Esophagus squamous epithelium (tissue), 5 donors: ENCODE measurements at regions not wholly inside any gene's neighbourhood (a gene's known extent, or its start where the extent isn't known, plus 50 kb on each side); places are given as distances from the start of the nearest gene placed in this dataset.

ENCODE experiments used
- DNase-seq: peaks from one replicate; lab custom pipeline; 2025; lab: John Stamatoyannopoulos, UW
- H3K27ac ChIP-seq, 4 donors: fragments of 200-600 bp; sonication (generic); one replicate each; pipeline ENCODE4 v1.5.1; 2016 to 2019; ENCODE audit warnings: mild to moderate bottlenecking in 1 of 4
- H3K27me3 ChIP-seq, 4 donors: fragments of 200-600 bp; sonication (generic); 1 replicate in 3 of 4; 2 replicates in 1 of 4; pipeline versions ENCODE4 v1.5.1 to v1.6.0; 2017 to 2021; ENCODE audit warnings: antibody characterized with exemption in 1 of 4
- H3K36me3 ChIP-seq, 3 donors: fragments of 200-600 bp; sonication (generic); one replicate each; pipeline ENCODE4 v1.5.1; 2016 to 2019
- H3K4me1 ChIP-seq, 3 donors: fragments of 200-600 bp; sonication (generic); one replicate each; pipeline ENCODE4 v1.5.1; 2017 to 2019
- H3K4me3 ChIP-seq, 4 donors: fragments of 200-600 bp; sonication (generic); 1 replicate in 3 of 4; 2 replicates in 1 of 4; pipeline ENCODE4 v1.5.1; 2016 to 2019; ENCODE audit warnings: mild to moderate bottlenecking in 2 of 4, moderate library complexity in 1 of 4
- H3K9me3 ChIP-seq, 3 donors: fragments of 200-600 bp; sonication (generic); one replicate each; pipeline ENCODE4 v1.5.1; 2016 to 2019
- POLR2A ChIP-seq, 4 donors: fragments of 450-650 bp; IDR thresholded peaks; one replicate each; pipeline ENCODE4 v1.6.1; 2017; ENCODE audit warnings: antibody characterized with exemption in 4 of 4, mild to moderate bottlenecking in 4 of 4, moderate library complexity in 3 of 4
- WGBS, 2 donors: methylation state at CpG; one replicate each; pipeline ENCODE4 v1.1.5; 2018; 5-methylcytosine and 5-hydroxymethylcytosine counted together
- intact Hi-C: fragments of 100-400 bp; cut with DNase I; formaldehyde crosslinking; loops from one replicate; pipeline ENCODE4 v1.15.0; 2022
- TF ChIP-seq, protein P1 (sequence below), 6 experiments: fragments of 450-650 bp in 4 of 6; fragments of 200-600 bp in 2 of 6; sonication (generic) in 2 of 6; IDR thresholded peaks; one replicate each; pipeline ENCODE4 v1.5.1; 2016 to 2019; ENCODE audit warnings: antibody characterized with exemption in 6 of 6, mild to moderate bottlenecking in 4 of 6, moderate library complexity in 4 of 6
- donor health status: DM: yes; HTN: yes; CAD: no.

DNA sequence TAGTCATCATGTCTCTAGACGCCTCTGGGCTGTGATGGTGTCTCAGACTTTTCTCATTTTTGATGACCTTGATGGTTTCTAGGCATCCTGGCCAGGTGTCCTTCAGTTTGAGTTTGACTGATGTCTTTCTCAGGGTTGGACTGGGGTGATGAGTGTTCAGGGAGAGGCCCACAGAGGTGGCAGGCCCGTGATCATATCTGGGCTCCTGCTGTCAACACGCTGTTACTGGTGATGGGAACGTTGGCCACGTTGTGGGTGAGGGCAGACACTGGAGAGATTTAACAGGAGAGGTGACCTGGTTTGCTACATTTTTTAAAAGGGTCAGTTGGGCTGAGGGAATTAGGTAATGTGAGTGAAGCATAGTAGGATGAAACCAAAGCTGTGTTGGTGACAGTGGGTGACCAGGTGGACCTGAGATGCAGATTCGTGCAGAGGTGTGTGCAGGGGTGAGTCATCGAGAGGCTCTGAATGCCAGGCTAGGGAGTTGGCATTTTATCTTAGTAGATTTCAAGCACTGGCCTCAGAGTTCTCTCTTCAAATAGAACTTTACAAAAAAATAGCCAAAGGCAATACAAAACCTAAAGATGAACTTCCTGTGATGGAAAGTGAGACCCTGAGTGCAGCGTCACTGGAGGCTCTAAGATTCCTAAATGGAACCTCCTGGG is 174.1 kb downstream of the CDH26 start:
- intact Hi-C loops: no loop called here
- Histone ChIP-seq H3K27me3 (peaks cover 0 to 2% (median 0%) of the 10 kb centered on the region in 4 donors), H3K36me3 (no peaks in the 10 kb centered on the region), H3K4me1 (no peaks in the 10 kb centered on the region), H3K27ac (no peak overlapping the region), H3K9me3 (no peaks in the 10 kb centered on the region), H3K4me3 (no peak overlapping the region)
- no peak for DNase-seq
- WGBS, 2 donors: 61 to 64% methylated on average over 7 to 8 of the region's 8 CpGs
- no peak for TF ChIP-seq POLR2A (IDR thresholded peaks at IDR 0.05)
- TF ChIP-seq, protein P1, sequence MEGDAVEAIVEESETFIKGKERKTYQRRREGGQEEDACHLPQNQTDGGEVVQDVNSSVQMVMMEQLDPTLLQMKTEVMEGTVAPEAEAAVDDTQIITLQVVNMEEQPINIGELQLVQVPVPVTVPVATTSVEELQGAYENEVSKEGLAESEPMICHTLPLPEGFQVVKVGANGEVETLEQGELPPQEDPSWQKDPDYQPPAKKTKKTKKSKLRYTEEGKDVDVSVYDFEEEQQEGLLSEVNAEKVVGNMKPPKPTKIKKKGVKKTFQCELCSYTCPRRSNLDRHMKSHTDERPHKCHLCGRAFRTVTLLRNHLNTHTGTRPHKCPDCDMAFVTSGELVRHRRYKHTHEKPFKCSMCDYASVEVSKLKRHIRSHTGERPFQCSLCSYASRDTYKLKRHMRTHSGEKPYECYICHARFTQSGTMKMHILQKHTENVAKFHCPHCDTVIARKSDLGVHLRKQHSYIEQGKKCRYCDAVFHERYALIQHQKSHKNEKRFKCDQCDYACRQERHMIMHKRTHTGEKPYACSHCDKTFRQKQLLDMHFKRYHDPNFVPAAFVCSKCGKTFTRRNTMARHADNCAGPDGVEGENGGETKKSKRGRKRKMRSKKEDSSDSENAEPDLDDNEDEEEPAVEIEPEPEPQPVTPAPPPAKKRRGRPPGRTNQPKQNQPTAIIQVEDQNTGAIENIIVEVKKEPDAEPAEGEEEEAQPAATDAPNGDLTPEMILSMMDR (IDR thresholded peaks at IDR 0.05): no peak

DNA sequence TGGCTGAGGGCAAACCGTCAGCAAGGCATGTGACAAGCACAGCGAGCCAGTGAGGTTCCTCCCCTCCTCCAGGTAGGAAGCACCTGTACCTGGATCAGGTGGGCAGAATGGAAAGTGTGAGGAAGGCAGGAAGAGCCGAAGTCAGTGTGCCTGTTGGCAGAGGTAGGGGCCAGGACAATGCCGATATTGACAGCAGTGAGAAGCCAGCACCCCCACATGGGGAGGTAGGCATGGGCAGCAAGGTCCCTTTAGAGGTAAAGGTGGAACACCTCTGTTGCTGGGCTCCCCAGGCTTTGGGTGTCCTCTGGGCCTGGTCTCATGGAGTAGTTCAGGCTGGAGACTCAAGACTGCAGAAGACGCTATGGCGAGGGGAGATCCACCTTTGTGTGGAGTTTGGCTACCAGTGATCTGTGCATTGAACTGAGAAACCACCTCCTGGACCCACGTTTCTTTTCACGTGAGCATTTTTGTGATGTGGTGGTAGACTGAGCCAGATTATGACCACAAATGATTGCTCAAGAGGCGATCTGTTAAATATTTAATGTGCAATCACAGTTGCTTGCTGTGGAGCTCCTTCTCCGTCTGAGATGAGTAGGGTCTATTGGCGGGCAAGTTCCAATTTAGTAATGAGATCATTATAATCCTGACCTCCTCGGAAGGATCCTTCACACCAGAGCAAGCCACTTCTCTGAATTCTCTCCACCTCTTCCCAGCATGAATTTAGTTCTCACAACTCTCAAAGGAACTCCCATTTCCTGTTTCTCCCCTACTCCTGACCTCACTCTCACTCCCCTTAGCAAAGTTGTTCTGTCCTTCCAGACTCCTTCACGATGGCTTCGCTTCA is 174.8 kb downstream of the CDH26 start:
- Histone ChIP-seq H3K9me3 (no peaks in the 10 kb centered on the region), H3K36me3 (no peaks in the 10 kb centered on the region), H3K27ac (no peak overlapping the region), H3K4me1 (no peaks in the 10 kb centered on the region), H3K27me3 (no peaks in the 10 kb centered on the region), H3K4me3 (no peak overlapping the region)
- intact Hi-C loops: no loop called here
- no peak for DNase-seq
- WGBS, 2 donors: 75 to 79% methylated on average over 13 to 14 of the region's 14 CpGs
- TF ChIP-seq, protein P1 (IDR thresholded peaks at IDR 0.05): no peak
- TF ChIP-seq POLR2A (IDR thresholded peaks at IDR 0.05): no peak

DNA sequence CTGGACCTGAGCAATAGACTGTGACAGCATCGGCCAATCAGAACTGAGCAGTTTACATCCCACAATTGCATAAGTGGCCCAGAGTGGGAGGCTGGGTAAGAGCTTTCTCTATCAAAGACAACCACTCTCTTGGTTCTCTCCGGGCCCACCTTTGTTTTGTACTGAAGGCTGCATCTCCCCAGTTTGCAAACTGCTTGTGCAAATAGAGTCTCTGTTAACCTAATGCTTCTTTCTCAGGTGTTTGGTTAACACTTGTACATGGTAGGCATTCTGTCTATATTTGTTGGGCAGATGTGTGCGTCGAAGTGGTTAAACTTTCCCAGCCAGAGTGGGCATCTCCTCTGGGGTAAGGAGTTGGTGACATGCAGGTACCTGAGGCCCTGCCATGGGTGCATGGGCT is 177.1 kb downstream of the CDH26 start:
- Histone ChIP-seq H3K4me3 (no peak overlapping the region), H3K4me1 (no peaks in the 10 kb centered on the region), H3K9me3 (no peaks in the 10 kb centered on the region), H3K36me3 (no peaks in the 10 kb centered on the region), H3K27me3 (no peaks in the 10 kb centered on the region), H3K27ac (no peak overlapping the region)
- WGBS, 2 donors: 89 to 90% methylated on average over 4 of the region's 4 CpGs
- intact Hi-C loops: no loop called here
- TF ChIP-seq, protein P1 (IDR thresholded peaks at IDR 0.05): no peak
- TF ChIP-seq POLR2A (IDR thresholded peaks at IDR 0.05): no peak
- no peak for DNase-seq

DNA sequence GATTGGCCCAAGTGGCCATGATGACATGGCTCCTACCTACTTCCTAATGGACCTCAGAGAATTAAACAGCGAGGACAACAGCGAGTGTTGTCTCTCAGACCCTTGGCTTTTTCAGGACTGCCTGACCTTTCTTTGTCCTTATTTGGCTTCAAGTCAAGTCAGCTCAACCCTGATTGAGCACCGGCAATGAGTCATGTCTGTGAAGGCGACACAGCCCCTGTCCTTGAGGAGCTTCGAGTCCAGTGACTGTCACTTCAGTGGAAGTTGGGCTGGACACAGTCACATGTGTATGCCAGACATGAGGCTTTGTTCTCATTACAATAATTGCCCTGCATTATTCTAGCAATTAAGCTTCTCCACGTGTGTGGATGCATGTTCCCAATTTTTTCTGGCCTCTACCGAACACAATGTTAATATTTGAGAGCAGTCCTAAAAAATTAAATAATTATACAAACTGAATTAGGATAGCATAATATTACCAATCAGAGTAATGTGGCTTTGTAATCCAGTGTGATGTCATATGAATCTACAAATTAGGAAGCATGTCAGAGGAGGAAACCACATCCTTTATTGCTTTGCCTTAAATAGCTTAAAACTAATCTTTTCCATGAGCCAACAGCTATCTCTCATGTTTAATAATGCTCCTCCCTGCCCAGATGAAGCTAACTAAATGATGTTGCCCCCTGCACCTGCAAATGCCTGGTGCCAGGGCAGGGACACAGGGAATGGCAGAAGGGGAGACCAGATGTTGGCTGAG is 178.6 kb downstream of the CDH26 start:
- Histone ChIP-seq H3K4me1 (no peaks in the 10 kb centered on the region), H3K36me3 (no peaks in the 10 kb centered on the region), H3K9me3 (no peaks in the 10 kb centered on the region), H3K4me3 (no peak overlapping the region), H3K27me3 (no peaks in the 10 kb centered on the region), H3K27ac (no peak overlapping the region)
- TF ChIP-seq, protein P1 (IDR thresholded peaks at IDR 0.05): no peak
- TF ChIP-seq POLR2A (IDR thresholded peaks at IDR 0.05): no peak
- DNase-seq: no peak
- 50 to 64% methylated on average over 7 of the region's 7 CpGs for WGBS, 2 donors
- intact Hi-C loops: no loop called here
